RCC 7860 (cell line): ENCODE measurements at regions not wholly inside any gene's neighbourhood (a gene's known extent, or its start where the extent isn't known, plus 50 kb on each side); places are given as distances from the start of the nearest gene placed in this dataset.

Experiments
- DNase-seq: peaks from one replicate; pipeline ENCODE4 v3.0.0-alpha.2; 2015; ENCODE audit warnings: low spot score
- FAIRE-seq: peaks from 2 replicates; lab custom pipeline; 2012; peaks lifted over from hg19 to GRCh38; lab: Jason Lieb, UNC

DNA sequence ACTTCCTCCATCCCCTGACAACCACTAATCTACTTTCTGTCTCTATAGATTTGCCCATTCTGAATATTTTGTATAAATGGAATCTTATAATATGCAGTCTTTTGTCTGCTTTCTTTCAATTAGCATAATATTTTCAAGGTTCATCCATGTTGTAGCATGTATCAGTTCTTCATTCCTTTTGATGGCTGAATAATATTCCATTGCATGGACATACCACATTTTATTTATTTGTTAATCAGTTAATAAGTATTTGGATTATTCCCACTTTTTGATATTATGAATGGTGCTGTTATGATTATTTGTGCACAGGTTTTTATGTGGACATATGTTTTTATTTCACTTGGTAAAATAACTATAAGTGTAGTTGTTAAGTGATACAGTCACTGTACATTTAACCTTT, 155.1 kb upstream of the WSCD2 start:
- FAIRE-seq = no peak
- DNase-seq = no peak

- DNase-seq (no peak), FAIRE-seq (no peak)
Observed at GRCh38 chr12:107976331-107976730, 152.8 kb upstream of the WSCD2 start.

DNA sequence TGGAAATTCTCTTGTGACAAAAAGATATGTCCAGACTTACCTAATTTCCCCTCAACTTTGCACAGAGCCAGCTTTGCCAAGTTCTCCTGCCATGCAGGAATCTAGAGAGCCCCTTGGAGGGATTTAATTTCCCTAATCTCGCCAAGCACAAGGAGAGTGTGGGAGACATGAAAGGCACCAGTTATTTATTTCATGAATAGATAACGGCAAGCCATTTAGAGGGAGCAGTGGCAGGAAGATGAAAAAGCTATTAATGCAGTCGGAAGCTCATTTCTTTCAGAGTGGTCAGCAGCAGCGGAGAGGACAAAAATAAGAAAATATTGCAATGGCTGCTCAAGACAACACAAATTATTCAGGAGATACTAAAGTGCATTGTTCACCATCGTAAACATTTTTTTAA, 150.9 kb upstream of the WSCD2 start:
- FAIRE-seq (no peak), DNase-seq (no peak)

GRCh38 chr12:107978641-107979040, 150.4 kb upstream of the WSCD2 start:
- FAIRE-seq (no peak), DNase-seq (no peak)

GRCh38 chr12:107983756-107984472, 145.2 kb upstream of the WSCD2 start:
- FAIRE-seq (no peak), DNase-seq (no peak)

GRCh38 chr12:107984973-107985372, 144.1 kb upstream of the WSCD2 start:
- FAIRE-seq = no peak
- no peak for DNase-seq

GRCh38 chr12:107986183-107986582, 142.9 kb upstream of the WSCD2 start:
- FAIRE-seq = no peak
- no peak for DNase-seq

DNA sequence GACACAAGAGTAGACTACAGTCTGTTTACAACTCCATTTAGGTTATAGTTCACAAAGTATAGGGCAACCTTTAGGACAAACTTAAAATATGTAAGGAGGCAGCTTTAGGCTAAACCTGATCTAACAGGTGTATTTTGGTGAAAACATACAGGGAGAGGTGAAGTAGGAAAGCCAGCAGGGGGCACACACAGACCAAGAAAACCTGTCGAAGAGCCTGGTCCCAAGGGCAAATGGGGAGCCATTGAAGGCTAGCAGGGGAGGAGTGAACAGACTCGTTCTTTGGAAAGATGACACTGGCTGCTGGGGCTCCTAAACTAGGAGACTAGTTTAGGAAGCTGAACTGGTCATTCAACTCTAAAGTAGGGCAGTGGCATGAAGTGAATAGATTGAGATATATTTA, 138.8 kb upstream of the WSCD2 start:
- no peak for FAIRE-seq
- no peak for DNase-seq

DNA sequence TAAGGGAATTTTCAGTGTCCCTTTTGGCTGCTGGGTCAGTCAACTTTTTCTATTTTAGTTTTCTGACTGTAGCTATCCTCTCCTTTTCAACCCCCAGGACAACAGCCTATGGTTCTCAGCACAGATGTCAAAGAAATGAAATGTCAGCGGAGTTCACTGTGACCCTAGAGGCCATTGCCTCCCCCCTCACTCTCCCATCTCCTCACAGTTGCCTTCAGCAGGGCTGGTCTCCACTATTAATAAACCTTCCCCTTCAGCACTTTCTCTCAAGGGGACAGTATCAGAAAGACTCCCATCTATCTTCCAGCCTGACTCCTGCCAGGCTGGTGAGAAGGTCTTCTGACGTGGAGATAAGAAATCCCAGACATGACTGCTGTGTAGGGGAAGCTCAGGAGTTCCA, 137.1 kb upstream of the WSCD2 start:
- FAIRE-seq = no peak
- DNase-seq = no peak

- DNase-seq = peak; percentile 30
- FAIRE-seq = no peak
Observed at GRCh38 chr12:107992870-107993451, 136.1 kb upstream of the WSCD2 start.

DNA sequence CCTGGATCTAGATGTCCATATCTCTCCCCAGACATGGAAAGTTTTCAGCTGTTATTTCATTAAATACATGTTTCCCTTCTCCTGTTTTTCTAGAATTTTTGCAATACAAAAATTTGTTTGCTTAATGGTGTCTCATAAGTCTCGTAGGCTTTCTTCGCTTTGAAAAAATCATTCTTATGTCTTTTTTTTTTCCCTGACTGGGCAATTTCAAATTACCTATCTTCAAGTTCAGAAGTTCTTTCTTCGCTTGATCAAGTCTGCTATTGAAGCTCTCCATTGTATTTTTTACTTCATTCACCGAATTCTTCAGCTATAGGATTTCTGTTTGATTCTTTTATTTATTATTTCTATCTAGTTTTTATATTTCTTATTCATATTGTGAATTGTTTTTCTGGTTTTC, 130.2 kb upstream of the WSCD2 start:
- DNase-seq (no peak), FAIRE-seq (no peak)

DNA sequence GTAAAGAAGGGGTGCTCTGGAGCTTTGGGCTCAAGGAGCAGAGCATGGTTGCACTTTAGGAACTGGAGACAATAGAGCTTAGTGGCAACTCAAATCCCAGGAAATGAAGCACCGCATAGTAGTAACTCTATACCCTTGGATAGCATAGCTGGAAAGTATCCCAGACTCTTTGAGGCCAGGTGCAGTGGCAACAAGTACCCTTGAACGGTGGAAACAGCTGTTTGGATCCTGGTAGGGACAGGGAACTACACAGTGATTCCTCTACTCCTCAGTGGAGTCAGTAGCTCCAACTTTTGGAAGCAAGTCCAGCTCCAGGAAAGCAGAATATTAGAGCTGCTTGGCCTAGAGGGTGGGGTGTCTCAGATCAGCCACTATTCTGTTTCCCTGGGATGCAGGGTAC, 129.0 kb upstream of the WSCD2 start:
- FAIRE-seq = no peak
- DNase-seq = no peak

DNA sequence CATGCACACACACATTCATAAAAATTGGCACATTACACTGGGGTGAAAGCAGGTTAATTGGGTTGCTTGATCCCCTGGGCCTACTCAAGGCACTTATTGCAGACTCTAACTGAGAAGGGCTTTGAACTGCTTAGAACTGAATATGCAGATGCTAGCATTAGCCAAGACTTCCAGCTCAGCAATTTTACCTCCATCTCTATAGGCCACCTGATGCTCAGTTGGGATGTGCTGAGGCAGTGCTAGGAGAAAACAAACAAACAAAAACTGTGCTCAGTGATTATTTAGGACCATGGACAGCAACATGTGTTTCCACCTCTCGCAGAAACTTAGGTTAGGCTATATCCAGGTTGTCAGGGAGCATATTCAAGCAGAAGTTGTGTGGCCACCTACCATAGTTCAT, 124.8 kb upstream of the WSCD2 start:
- no peak for FAIRE-seq
- DNase-seq = no peak

- DNase-seq = no peak
- FAIRE-seq = no peak
Observed at GRCh38 chr12:108008163-108008905, 120.8 kb upstream of the WSCD2 start.

- FAIRE-seq = no peak
Observed at GRCh38 chr12:108009442-108010070, 119.5 kb upstream of the WSCD2 start.

GRCh38 chr12:108016022-108016564, 113.0 kb upstream of the WSCD2 start:
- DNase-seq (no peak), FAIRE-seq (no peak)

More at GRCh38 chr12:108009442-108010070, 119.5 kb upstream of the WSCD2 start:
- DNase-seq = no peak

DNA sequence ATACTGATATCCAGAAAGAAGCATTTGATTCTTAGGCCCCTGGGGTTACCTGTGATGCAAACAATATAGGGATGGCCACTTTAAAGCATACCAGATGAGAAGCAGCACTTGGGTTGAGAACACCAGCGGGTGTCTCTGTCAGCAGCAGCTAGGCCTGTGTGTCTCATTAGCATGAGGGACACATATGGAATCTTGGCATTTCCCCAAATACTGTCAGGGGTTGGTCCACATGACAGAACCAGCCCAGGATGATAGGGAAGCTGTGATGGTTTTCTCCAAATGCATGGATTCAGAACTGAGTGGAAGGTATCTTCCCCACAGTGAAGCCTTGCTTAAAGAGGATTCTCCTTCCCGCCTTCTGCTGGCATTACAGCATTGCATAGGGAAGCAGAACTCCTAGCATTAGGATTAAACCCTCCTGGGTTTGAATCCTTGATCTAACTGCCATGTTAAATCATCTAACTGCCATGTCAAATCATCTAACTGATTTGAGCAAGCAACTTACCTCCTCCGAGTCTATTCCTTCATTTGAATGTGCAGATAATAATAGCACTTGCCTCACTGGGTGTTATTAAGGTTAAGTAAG, 111.5 kb upstream of the WSCD2 start:
- no peak for FAIRE-seq

GRCh38 chr12:108019862-108020261, 109.2 kb upstream of the WSCD2 start:
- no peak for DNase-seq
- no peak for FAIRE-seq

More for the DNA sequence above, 111.5 kb upstream of the WSCD2 start:
- no peak for DNase-seq

GRCh38 chr12:108021141-108021540, 107.9 kb upstream of the WSCD2 start:
- FAIRE-seq = no peak

DNA sequence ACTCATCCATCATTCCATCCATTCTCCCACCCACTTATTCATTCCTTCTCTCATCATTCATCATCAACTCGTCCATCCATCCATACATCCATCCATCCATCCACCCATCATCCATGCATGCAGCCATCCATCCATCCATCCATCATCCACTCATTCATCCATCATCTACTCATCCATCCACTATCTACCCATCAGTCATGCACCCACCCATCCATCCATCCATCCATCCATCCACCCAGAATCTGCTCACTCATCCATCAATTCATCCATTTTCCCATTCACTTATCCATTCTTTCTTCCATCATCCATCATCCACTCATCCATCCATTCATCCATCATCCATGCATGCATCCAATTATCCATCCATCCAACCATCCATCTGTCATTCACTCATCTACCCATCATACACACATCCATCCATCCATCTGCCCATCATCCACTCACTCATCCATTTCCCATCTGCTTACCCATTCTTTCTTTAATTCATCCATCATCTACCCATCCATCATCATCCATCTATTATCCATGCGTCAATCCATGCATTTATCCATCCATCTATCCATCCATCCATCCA, 107.1 kb upstream of the WSCD2 start:
- FAIRE-seq = no peak
- no peak for DNase-seq

More at GRCh38 chr12:108021141-108021540, 107.9 kb upstream of the WSCD2 start:
- no peak for DNase-seq
